Fibroblast of lung (primary cell): ENCODE measurements at regions not wholly inside any gene's neighbourhood (a gene's known extent, or its start where the extent isn't known, plus 50 kb on each side); places are given as distances from the start of the nearest gene placed in this dataset.

Experiments used
- CTCF ChIP-seq, 2 donors: IDR thresholded peaks in 1 of 2; conservative IDR thresholded peaks in 1 of 2; 1 replicate in 1 of 2; 2 replicates in 1 of 2; pipeline ENCODE4 v1.5.1; 2011 to 2012; ENCODE audit warnings: low read length in 2 of 2, control low read depth in 1 of 2, inconsistent platforms in 1 of 2, low read depth in 1 of 2, mild to moderate bottlenecking in 1 of 2
- EZH2 ChIP-seq: IDR thresholded peaks from 2 replicates; pipeline ENCODE4 v1.5.1; 2012; ENCODE audit warnings: low read length, control low read depth, mild to moderate bottlenecking; ENCODE audit errors: missing control alignments

GRCh38 chr1:208892147-208892546 lies 648.0 kb upstream of the PLXNA2 start:
- TF ChIP-seq CTCF (conservative IDR thresholded peaks at IDR 0.05 in 1 of 2, IDR thresholded peaks at IDR 0.05 in 1 of 2; ENCODE audit: low read depth in 1 of 2, low read length in 2 of 2) (no peak), EZH2 (no peak)
